Suprapubic skin (tissue), 4 donors: ENCODE measurements at regions not wholly inside any gene's neighbourhood (a gene's known extent, or its start where the extent isn't known, plus 50 kb on each side); places are given as distances from the start of the nearest gene placed in this dataset.

Source experiments
- CTCF ChIP-seq, 2 donors: fragments of 200-600 bp in 1 of 2; fragments of 450-650 bp in 1 of 2; sonication (generic) in 1 of 2; IDR thresholded peaks; one replicate each; pipeline ENCODE4 v1.5.1; 2016 to 2019; ENCODE audit warnings: antibody characterized with exemption in 2 of 2, mild to moderate bottlenecking in 1 of 2, moderate library complexity in 1 of 2
- POLR2A ChIP-seq, 2 donors: fragments of 450-650 bp; IDR thresholded peaks; one replicate each; pipeline ENCODE4 v1.6.1; 2017; ENCODE audit warnings: antibody characterized with exemption in 2 of 2, mild to moderate bottlenecking in 2 of 2, moderate library complexity in 2 of 2
- POLR2AphosphoS5 ChIP-seq, 3 donors: sonication (generic); formaldehyde crosslinking; IDR thresholded peaks; one replicate each; pipeline ENCODE4 v1.6.1; 2017; ENCODE audit warnings: antibody characterized with exemption in 3 of 3

GRCh38 chr5:103410172-103410571 lies 151.6 kb downstream of the MACIR start:
- no peak for TF ChIP-seq CTCF (IDR thresholded peaks at IDR 0.05)
- no peak for TF ChIP-seq POLR2A (IDR thresholded peaks at IDR 0.05)
- no peak for TF ChIP-seq POLR2AphosphoS5 (IDR thresholded peaks at IDR 0.05)
